HCT116 (cell line): ENCODE measurements at regions not wholly inside any gene's neighbourhood (a gene's known extent, or its start where the extent isn't known, plus 50 kb on each side); places are given as distances from the start of the nearest gene placed in this dataset.

Experiments
- CBX3 ChIP-seq: IDR thresholded peaks from 2 replicates; pipeline ENCODE4 v1.6.1; 2012; ENCODE audit warnings: low read depth
- CTCF ChIP-seq, 3 experiments: fragments of 200-600 bp in 1 of 3; sonication (generic) in 1 of 3; IDR thresholded peaks in 2 of 3; conservative IDR thresholded peaks in 1 of 3; 2 replicates each; pipeline ENCODE4 v1.5.1; 2012 to 2017; ENCODE audit warnings: low read depth in 2 of 3, low read length in 2 of 3, antibody characterized with exemption in 1 of 3, borderline replicate concordance in 1 of 3, control low read depth in 1 of 3, mild to moderate bottlenecking in 1 of 3, mixed read lengths in 1 of 3, mixed run types in 1 of 3, moderate library complexity in 1 of 3; ENCODE audit not compliant: insufficient read depth in 1 of 3
- EZH2 ChIP-seq: fragments of 200-600 bp; sonication (generic); IDR thresholded peaks from 2 replicates; pipeline ENCODE4 v1.6.1; 2017; ENCODE audit warnings: antibody characterized with exemption, mixed run types
- MAX ChIP-seq: IDR thresholded peaks from 2 replicates; pipeline ENCODE4 v1.6.1; 2012
- POLR2A ChIP-seq: IDR thresholded peaks from 2 replicates; pipeline ENCODE4 v1.7.0; 2011; ENCODE audit warnings: borderline replicate concordance; ENCODE audit not compliant: insufficient read depth, insufficient read length; ENCODE audit errors: extremely low read depth
- POLR2AphosphoS5 ChIP-seq: IDR thresholded peaks from 2 replicates; pipeline ENCODE4 v1.6.1; 2011; ENCODE audit warnings: mild to moderate bottlenecking, low read depth, low read length, moderate library complexity
- RAD21 ChIP-seq: IDR thresholded peaks from 2 replicates; pipeline ENCODE4 v1.6.1; 2012; ENCODE audit warnings: low read depth, mild to moderate bottlenecking
- SIN3A ChIP-seq: IDR thresholded peaks from 2 replicates; pipeline ENCODE4 v1.6.1; 2012; ENCODE audit warnings: low read depth
- TCF7L2 ChIP-seq: IDR thresholded peaks from 2 replicates; pipeline ENCODE4 v1.7.0; 2011; ENCODE audit warnings: borderline replicate concordance, inconsistent platforms; ENCODE audit not compliant: insufficient read depth, insufficient read length; ENCODE audit errors: extremely low read depth
- YY1 ChIP-seq: IDR thresholded peaks from 2 replicates; pipeline ENCODE4 v1.6.1; 2011; ENCODE audit warnings: low read length, low read depth, moderate library complexity, mild to moderate bottlenecking; ENCODE audit not compliant: insufficient replicate concordance; ENCODE audit errors: extremely low read depth

- TF ChIP-seq CTCF (IDR thresholded peaks at IDR 0.05 in 2 of 3, conservative IDR thresholded peaks at IDR 0.05 in 1 of 3; ENCODE audit: borderline replicate concordance in 1 of 3, insufficient read depth in 1 of 3, low read depth in 2 of 3, low read length in 2 of 3), result no peak
- no peak for TF ChIP-seq RAD21
- no peak for TF ChIP-seq SIN3A
- no peak for TF ChIP-seq EZH2
- TF ChIP-seq POLR2AphosphoS5, result no peak
- no peak for TF ChIP-seq MAX
- no peak for TF ChIP-seq YY1
- no peak for TF ChIP-seq TCF7L2
- TF ChIP-seq POLR2A, result no peak
- no peak for TF ChIP-seq CBX3
Measured at GRCh38 chr3:181628384-181628783, 83.3 kb upstream of the SOX2 start.
